WTC11 (cell line): ENCODE measurements at regions not wholly inside any gene's neighbourhood (a gene's known extent, or its start where the extent isn't known, plus 50 kb on each side); places are given as distances from the start of the nearest gene placed in this dataset.

ENCODE experiments used
- ATAC-seq: fragments of 200-7000 bp; cut with Tn5 transposase; 2 replicates; pipeline ENCODE4 v1.10.0; 2021; ENCODE audit warnings: mild to moderate bottlenecking, moderate library complexity
- CTCF ChIA-PET: fragments of 300-600 bp; sonication (Branson Sonifier 250); formaldehyde crosslinking; loops from one replicate; lab custom pipeline; 2021; ENCODE audit warnings: antibody characterized with exemption; lab: Charles Lee
- POLR2A ChIA-PET: fragments of 350-600 bp; sonication (Branson Sonifier 250); formaldehyde crosslinking; loops from one replicate; lab custom pipeline; 2021; ENCODE audit warnings: antibody characterized with exemption; lab: Charles Lee
- DNase-seq: peaks from one replicate; pipeline ENCODE4 v3.0.0; 2021; ENCODE audit warnings: low spot score
- H3K27ac Mint-ChIP-seq: 2 replicates; pipeline ENCODE4 v1.8.0; 2021; ENCODE audit warnings: mixed read lengths
- H3K27me3 Mint-ChIP-seq: 2 replicates; pipeline ENCODE4 v1.8.0; 2021; ENCODE audit warnings: low read depth, mild to moderate bottlenecking, moderate library complexity, mixed read lengths
- H3K36me3 Mint-ChIP-seq: 2 replicates; pipeline ENCODE4 v1.8.0; 2021; ENCODE audit warnings: mixed read lengths
- H3K4me1 Mint-ChIP-seq: 2 replicates; pipeline ENCODE4 v1.8.0; 2022; ENCODE audit warnings: mixed read lengths
- H3K4me3 Mint-ChIP-seq: 2 replicates; pipeline ENCODE4 v1.8.0; 2021; ENCODE audit warnings: mild to moderate bottlenecking, moderate library complexity, mixed read lengths
- H3K9me3 Mint-ChIP-seq: 2 replicates; pipeline ENCODE4 v1.8.0; 2021; ENCODE audit warnings: mixed read lengths
- NFATC4 ChIP-seq: fragments of 250-450 bp; sonication (Bioruptor Pico); IDR thresholded peaks from 2 replicates; pipeline ENCODE4 v1.9.0; 2021; ENCODE audit warnings: mild to moderate bottlenecking
- NFYB ChIP-seq: sonication (generic); formaldehyde crosslinking; conservative IDR thresholded peaks from 2 replicates; pipeline ENCODE4 v1.8.0; 2022; ENCODE audit warnings: low read depth, missing genetic modification reagents
- TEAD4 ChIP-seq: sonication (generic); formaldehyde crosslinking; IDR thresholded peaks from 2 replicates; pipeline ENCODE4 v1.8.0; 2022; ENCODE audit warnings: mild to moderate bottlenecking, missing genetic modification reagents
- ZNF121 ChIP-seq: sonication (generic); formaldehyde crosslinking; IDR thresholded peaks from 2 replicates; pipeline ENCODE4 v1.8.0; 2023; ENCODE audit warnings: missing genetic modification reagents
- TF ChIP-seq, protein P1 (sequence below): fragments of 250-450 bp; sonication (Bioruptor Pico); IDR thresholded peaks from 2 replicates; pipeline ENCODE4 v1.9.0; 2021; ENCODE audit warnings: mild to moderate bottlenecking, borderline replicate concordance
- TF ChIP-seq, protein P2 (sequence below): sonication (generic); formaldehyde crosslinking; IDR thresholded peaks from 2 replicates; pipeline ENCODE4 v1.8.0; 2023; ENCODE audit warnings: missing genetic modification reagents
- TF ChIP-seq, protein P3 (sequence below): fragments of 200-600 bp; IDR thresholded peaks from 2 replicates; pipeline ENCODE4 v1.8.0; 2022; ENCODE audit warnings: antibody characterized with exemption
- TF ChIP-seq, protein P4 (sequence below): sonication (generic); formaldehyde crosslinking; IDR thresholded peaks from 2 replicates; pipeline ENCODE4 v1.8.1; 2023; ENCODE audit warnings: mild to moderate bottlenecking, moderate library complexity, missing genetic modification reagents

DNA sequence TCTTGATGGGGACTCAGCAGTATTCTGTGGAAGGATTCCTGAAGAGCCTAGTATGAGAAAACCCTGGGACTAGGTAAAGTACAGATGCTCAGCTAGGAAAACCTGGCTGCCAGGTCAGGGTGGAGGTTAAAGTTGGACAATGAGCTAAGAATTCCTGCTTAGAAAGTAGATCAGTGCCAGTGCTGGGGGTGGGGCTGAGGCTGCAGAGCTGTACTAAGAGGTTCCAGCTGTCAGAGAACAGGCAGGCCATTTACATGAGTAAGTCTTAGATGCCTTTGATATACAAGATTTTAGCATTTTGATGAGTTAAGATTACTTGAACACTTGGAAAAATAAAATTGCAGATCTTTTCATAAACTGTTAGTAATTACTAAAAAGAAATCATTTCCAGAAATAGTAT is 332.3 kb upstream of the NUDT12 start (continued):
- TF ChIP-seq, protein P1, sequence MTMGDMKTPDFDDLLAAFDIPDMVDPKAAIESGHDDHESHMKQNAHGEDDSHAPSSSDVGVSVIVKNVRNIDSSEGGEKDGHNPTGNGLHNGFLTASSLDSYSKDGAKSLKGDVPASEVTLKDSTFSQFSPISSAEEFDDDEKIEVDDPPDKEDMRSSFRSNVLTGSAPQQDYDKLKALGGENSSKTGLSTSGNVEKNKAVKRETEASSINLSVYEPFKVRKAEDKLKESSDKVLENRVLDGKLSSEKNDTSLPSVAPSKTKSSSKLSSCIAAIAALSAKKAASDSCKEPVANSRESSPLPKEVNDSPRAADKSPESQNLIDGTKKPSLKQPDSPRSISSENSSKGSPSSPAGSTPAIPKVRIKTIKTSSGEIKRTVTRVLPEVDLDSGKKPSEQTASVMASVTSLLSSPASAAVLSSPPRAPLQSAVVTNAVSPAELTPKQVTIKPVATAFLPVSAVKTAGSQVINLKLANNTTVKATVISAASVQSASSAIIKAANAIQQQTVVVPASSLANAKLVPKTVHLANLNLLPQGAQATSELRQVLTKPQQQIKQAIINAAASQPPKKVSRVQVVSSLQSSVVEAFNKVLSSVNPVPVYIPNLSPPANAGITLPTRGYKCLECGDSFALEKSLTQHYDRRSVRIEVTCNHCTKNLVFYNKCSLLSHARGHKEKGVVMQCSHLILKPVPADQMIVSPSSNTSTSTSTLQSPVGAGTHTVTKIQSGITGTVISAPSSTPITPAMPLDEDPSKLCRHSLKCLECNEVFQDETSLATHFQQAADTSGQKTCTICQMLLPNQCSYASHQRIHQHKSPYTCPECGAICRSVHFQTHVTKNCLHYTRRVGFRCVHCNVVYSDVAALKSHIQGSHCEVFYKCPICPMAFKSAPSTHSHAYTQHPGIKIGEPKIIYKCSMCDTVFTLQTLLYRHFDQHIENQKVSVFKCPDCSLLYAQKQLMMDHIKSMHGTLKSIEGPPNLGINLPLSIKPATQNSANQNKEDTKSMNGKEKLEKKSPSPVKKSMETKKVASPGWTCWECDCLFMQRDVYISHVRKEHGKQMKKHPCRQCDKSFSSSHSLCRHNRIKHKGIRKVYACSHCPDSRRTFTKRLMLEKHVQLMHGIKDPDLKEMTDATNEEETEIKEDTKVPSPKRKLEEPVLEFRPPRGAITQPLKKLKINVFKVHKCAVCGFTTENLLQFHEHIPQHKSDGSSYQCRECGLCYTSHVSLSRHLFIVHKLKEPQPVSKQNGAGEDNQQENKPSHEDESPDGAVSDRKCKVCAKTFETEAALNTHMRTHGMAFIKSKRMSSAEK (CRISPR knock-in tag): no peak
- no peak for TF ChIP-seq NFYB (CRISPR knock-in tag)
- TF ChIP-seq, protein P2, sequence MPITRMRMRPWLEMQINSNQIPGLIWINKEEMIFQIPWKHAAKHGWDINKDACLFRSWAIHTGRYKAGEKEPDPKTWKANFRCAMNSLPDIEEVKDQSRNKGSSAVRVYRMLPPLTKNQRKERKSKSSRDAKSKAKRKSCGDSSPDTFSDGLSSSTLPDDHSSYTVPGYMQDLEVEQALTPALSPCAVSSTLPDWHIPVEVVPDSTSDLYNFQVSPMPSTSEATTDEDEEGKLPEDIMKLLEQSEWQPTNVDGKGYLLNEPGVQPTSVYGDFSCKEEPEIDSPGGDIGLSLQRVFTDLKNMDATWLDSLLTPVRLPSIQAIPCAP (CRISPR knock-in tag): no peak
- TF ChIP-seq, protein P3, sequence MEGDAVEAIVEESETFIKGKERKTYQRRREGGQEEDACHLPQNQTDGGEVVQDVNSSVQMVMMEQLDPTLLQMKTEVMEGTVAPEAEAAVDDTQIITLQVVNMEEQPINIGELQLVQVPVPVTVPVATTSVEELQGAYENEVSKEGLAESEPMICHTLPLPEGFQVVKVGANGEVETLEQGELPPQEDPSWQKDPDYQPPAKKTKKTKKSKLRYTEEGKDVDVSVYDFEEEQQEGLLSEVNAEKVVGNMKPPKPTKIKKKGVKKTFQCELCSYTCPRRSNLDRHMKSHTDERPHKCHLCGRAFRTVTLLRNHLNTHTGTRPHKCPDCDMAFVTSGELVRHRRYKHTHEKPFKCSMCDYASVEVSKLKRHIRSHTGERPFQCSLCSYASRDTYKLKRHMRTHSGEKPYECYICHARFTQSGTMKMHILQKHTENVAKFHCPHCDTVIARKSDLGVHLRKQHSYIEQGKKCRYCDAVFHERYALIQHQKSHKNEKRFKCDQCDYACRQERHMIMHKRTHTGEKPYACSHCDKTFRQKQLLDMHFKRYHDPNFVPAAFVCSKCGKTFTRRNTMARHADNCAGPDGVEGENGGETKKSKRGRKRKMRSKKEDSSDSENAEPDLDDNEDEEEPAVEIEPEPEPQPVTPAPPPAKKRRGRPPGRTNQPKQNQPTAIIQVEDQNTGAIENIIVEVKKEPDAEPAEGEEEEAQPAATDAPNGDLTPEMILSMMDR: no peak
- TF ChIP-seq, all 79 proteins: peak for 0

DNA sequence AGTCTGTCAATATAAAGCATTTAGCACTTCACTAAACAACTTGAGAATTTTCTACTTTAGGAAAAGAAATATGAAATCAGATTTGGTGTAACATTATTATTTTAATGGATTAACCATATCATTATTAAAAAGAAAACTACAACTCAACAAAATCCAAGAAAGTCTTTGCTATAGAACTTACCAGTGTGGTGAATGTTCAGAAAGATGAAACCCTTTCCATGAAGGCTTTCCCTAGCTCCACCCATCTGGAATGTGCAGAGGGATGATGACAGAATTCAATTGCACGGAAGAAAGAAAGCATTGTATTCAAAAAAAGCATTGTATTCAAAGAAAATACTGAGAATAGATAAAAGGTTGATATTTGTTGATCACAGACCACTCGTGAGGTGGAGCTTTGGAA is 328.6 kb upstream of the NUDT12 start:
- H3K4me3 Mint-ChIP-seq: no peak overlapping the region
- ChIA-PET CTCF (no interaction called here), POLR2A (no interaction called here)
- DNase-seq (no peak), ATAC-seq (no peak)
- no peak for TF ChIP-seq TEAD4
- TF ChIP-seq, protein P1 (CRISPR knock-in tag): no peak
- TF ChIP-seq, protein P3: no peak
- TF ChIP-seq NFATC4 (CRISPR knock-in tag): no peak
- TF ChIP-seq, protein P4, sequence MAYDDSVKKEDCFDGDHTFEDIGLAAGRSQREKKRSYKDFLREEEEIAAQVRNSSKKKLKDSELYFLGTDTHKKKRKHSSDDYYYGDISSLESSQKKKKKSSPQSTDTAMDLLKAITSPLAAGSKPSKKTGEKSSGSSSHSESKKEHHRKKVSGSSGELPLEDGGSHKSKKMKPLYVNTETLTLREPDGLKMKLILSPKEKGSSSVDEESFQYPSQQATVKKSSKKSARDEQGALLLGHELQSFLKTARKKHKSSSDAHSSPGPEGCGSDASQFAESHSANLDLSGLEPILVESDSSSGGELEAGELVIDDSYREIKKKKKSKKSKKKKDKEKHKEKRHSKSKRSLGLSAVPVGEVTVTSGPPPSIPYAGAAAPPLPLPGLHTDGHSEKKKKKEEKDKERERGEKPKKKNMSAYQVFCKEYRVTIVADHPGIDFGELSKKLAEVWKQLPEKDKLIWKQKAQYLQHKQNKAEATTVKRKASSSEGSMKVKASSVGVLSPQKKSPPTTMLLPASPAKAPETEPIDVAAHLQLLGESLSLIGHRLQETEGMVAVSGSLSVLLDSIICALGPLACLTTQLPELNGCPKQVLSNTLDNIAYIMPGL (CRISPR knock-in tag): no peak
- no peak for TF ChIP-seq ZNF121 (CRISPR knock-in tag)
- H3K4me1 Mint-ChIP-seq: peaks cover 9% of the 10 kb centered on the region
- H3K27me3 Mint-ChIP-seq: no peaks in the 10 kb centered on the region
- no peak overlapping the region for H3K27ac Mint-ChIP-seq
- H3K36me3 Mint-ChIP-seq: no peaks in the 10 kb centered on the region
- peaks cover 6% of the 10 kb centered on the region for H3K9me3 Mint-ChIP-seq
